ENCODE measurements at regions not wholly inside any gene's neighbourhood (a gene's known extent, or its start where the extent isn't known, plus 50 kb on each side); places are given as distances from the start of the nearest gene placed in this dataset.
A peak's percentile ranks its signal among the peaks of the same experiment; 100 is the strongest.

DNA sequence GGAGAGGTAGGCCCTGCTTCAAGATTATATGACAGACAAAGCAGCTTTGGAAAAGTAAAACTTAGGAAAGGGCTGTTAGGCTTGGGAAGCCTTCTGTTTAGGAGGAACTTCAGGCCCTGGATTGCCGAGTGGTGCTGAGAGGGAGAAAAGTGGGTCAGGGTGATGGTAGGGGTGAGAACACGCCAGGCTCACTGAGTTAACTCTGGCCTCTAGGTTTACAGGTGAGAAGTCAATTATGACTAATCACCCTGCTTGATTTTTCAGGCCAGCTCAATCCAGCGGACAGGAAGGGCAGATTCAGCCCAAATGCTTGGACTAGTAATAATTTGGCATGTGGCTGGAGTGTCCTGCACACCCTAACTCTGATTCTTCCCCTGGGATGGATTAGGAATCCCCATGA lies 365.1 kb upstream of the LMCD1 start:
- no peak overlapping the region for H3K4me3 ChIP-seq (ENCODE audit: insufficient read depth, low read depth, low read length)
- H2BK5ac ChIP-seq (ENCODE audit: low read depth, low read length, poor library complexity, severe bottlenecking), result no peak overlapping the region
- H4K91ac ChIP-seq (ENCODE audit: insufficient read depth, low read depth, low read length), result no peak overlapping the region
- ATAC-seq (ENCODE audit: low read depth) (no peak), DNase-seq (no peak)
- no peak overlapping the region for H3K4ac ChIP-seq (ENCODE audit: low read depth, low read length)
- dilution Hi-C loops (cut with HindIII; ENCODE audit: low sequenced_read_pairs, unreplicated experiment), result no loop called here
- no peak overlapping the region for H3K14ac ChIP-seq (replicated peaks; ENCODE audit: low read depth, low read length)
- peak overlapping the region; percentile 21 for H2AFZ ChIP-seq (replicated peaks; ENCODE audit: low read length, poor library complexity)
- no peak overlapping the region for H4K5ac ChIP-seq (ENCODE audit: low read depth, low read length)
- no CpG with 5 or more reads among the region's 3 CpGs for WGBS, 2 experiments (ENCODE audit: extremely low coverage in 2 of 2, insufficient read length in 1 of 2)
- no peak overlapping the region for H2BK15ac ChIP-seq (ENCODE audit: low read depth, low read length)
- H3K4me1 ChIP-seq (ENCODE audit: control insufficient read depth, insufficient read depth, low read length), result no peaks in the 10 kb centered on the region
- no peaks in the 10 kb centered on the region for H3K9me1 ChIP-seq (ENCODE audit: insufficient read depth, low read length)
- H3K9ac ChIP-seq (ENCODE audit: low read depth, low read length), result no peak overlapping the region
- in situ Hi-C loops (cut with MboI; ENCODE audit: low sequenced_read_pairs), result no loop called here
- no peaks in the 10 kb centered on the region for H4K20me1 ChIP-seq (ENCODE audit: insufficient read depth, low read length)
- H3K23ac ChIP-seq (ENCODE audit: low read depth, low read length), result no peak overlapping the region
- H3K4me2 ChIP-seq (ENCODE audit: low read depth, low read length), result no peak overlapping the region
- CTCF ChIA-PET, result no interaction called here
- H3K18ac ChIP-seq (ENCODE audit: low read depth, low read length), result no peak overlapping the region
- H4K8ac ChIP-seq (ENCODE audit: low read depth in 2 of 2, low read length in 2 of 2), result no peak overlapping the region
- no peak overlapping the region for H2AK9ac ChIP-seq (replicated peaks; ENCODE audit: low read depth, low read length, poor library complexity)
- H2BK20ac ChIP-seq (ENCODE audit: low read depth, low read length), result no peak overlapping the region
- no TSS peak for BruUV-seq (replicated peaks)
- H3K27ac ChIP-seq (ENCODE audit: insufficient read depth, low read length), result no peak overlapping the region
- peaks cover 2% of the 10 kb centered on the region; the same call in 1 of the 2 replicates for H3K9me3 ChIP-seq (ENCODE audit: control insufficient read depth, insufficient read depth, low read length)
- H2BK120ac ChIP-seq (ENCODE audit: low read depth, low read length), result no peak overlapping the region
- no peaks in the 10 kb centered on the region for H3K79me1 ChIP-seq (ENCODE audit: low read depth in 1 of 2, low read length in 2 of 2)
- no peaks in the 10 kb centered on the region for H3K27me3 ChIP-seq (ENCODE audit: control insufficient read depth, insufficient read depth, low read length)
- no peaks in the 10 kb centered on the region for H3K36me3 ChIP-seq (ENCODE audit: control insufficient read depth, insufficient read depth, low read length)
- intact Hi-C loops (cut with micrococcal nuclease), result no loop called here
- H2AK5ac ChIP-seq (ENCODE audit: low read depth, low read length), result no peak overlapping the region
- no peak for TF ChIP-seq NFE2L2 (IDR thresholded peaks at IDR 0.05; ENCODE audit: low read depth, low read length)
- TF ChIP-seq RAD21 (IDR thresholded peaks at IDR 0.05; ENCODE audit: low read length), result no peak
- no peak for TF ChIP-seq CHD1 (IDR thresholded peaks at IDR 0.05; ENCODE audit: low read depth, low read length)
- TF ChIP-seq BHLHE40 (IDR thresholded peaks at IDR 0.05; ENCODE audit: low read depth, low read length), result no peak
- TF ChIP-seq SMC3 (IDR thresholded peaks at IDR 0.05; ENCODE audit: low read depth, low read length), result no peak
- no peak for TF ChIP-seq MAFK (IDR thresholded peaks at IDR 0.05; ENCODE audit: low read depth, low read length)
- TF ChIP-seq MXI1 (IDR thresholded peaks at IDR 0.05; ENCODE audit: borderline replicate concordance, low read depth, low read length), result no peak
- TF ChIP-seq, protein P1, sequence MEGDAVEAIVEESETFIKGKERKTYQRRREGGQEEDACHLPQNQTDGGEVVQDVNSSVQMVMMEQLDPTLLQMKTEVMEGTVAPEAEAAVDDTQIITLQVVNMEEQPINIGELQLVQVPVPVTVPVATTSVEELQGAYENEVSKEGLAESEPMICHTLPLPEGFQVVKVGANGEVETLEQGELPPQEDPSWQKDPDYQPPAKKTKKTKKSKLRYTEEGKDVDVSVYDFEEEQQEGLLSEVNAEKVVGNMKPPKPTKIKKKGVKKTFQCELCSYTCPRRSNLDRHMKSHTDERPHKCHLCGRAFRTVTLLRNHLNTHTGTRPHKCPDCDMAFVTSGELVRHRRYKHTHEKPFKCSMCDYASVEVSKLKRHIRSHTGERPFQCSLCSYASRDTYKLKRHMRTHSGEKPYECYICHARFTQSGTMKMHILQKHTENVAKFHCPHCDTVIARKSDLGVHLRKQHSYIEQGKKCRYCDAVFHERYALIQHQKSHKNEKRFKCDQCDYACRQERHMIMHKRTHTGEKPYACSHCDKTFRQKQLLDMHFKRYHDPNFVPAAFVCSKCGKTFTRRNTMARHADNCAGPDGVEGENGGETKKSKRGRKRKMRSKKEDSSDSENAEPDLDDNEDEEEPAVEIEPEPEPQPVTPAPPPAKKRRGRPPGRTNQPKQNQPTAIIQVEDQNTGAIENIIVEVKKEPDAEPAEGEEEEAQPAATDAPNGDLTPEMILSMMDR (conservative IDR thresholded peaks at IDR 0.05; ENCODE audit: low read depth, low read length), result no peak
- TF ChIP-seq MAZ (IDR thresholded peaks at IDR 0.05; ENCODE audit: borderline replicate concordance, low read depth, low read length), result no peak
- POLR2A ChIA-PET (ENCODE audit: unreplicated experiment), result no interaction called here
- no peak overlapping the region for H3K56ac ChIP-seq (ENCODE audit: extremely low read depth, insufficient read depth, low read length)

Data from IMR-90 (cell line).